B cell (primary cell): ENCODE measurements at regions not wholly inside any gene's neighbourhood (a gene's known extent, or its start where the extent isn't known, plus 50 kb on each side); places are given as distances from the start of the nearest gene placed in this dataset.

Source experiments
- ATAC-seq: fragments of 200-7000 bp; cut with Tn5 transposase; one replicate; pipeline ENCODE4 v1.10.0; 2021; ENCODE audit warnings: low read depth, mild to moderate bottlenecking, moderate number of reproducible peaks, moderate library complexity
- CTCF ChIA-PET: fragments of 350-600 bp; sonication (Branson Sonifier 250); formaldehyde crosslinking; loops from one replicate; lab custom pipeline; 2021; ENCODE audit warnings: antibody characterized with exemption, inconsistent platforms; lab: Charles Lee
- POLR2A ChIA-PET: fragments of 350-600 bp; sonication (Branson Sonifier 250); formaldehyde crosslinking; loops from one replicate; lab custom pipeline; 2021; ENCODE audit warnings: antibody characterized with exemption; lab: Charles Lee
- DNase-seq: peaks from one replicate; pipeline ENCODE4 v3.0.0; 2013
- H2AFZ ChIP-seq: 2 replicates; pipeline ENCODE4 v1.6.1; 2012; ENCODE audit warnings: mild to moderate bottlenecking, low read depth, low read length; ENCODE audit not compliant: insufficient read depth, poor library complexity, severe bottlenecking
- H3K27ac ChIP-seq, 2 donors: 1 replicate in 1 of 2; 2 replicates in 1 of 2; pipeline ENCODE4 v1.5.1; 2012 to 2013; ENCODE audit warnings: low read length in 2 of 2, mild to moderate bottlenecking in 2 of 2, moderate library complexity in 1 of 2
- H3K27me3 ChIP-seq, 4 experiments: fragments of 200-600 bp in 1 of 4; sonication (generic) in 1 of 4; replicated peaks in 1 of 4; 1 replicate in 2 of 4; 2 replicates in 2 of 4; pipeline versions ENCODE4 v1.6.1 to v1.7.0; 2013 to 2016; ENCODE audit warnings: low read length in 3 of 4, mild to moderate bottlenecking in 2 of 4, mixed read lengths in 1 of 4, moderate library complexity in 1 of 4; ENCODE audit not compliant: insufficient read depth in 4 of 4, control insufficient read depth in 3 of 4; ENCODE audit errors: control extremely low read depth in 1 of 4
- H3K36me3 ChIP-seq, 2 experiments: replicated peaks in 1 of 2; 1 replicate in 1 of 2; 2 replicates in 1 of 2; pipeline versions ENCODE4 v1.6.1 to v1.7.1; 2013; ENCODE audit warnings: low read length in 1 of 2; ENCODE audit not compliant: insufficient read depth in 2 of 2, control insufficient read depth in 1 of 2; ENCODE audit errors: control extremely low read depth in 1 of 2, extremely low read depth in 1 of 2
- H3K4me1 ChIP-seq, 2 donors: fragments of 200-600 bp in 1 of 2; sonication (generic) in 1 of 2; 1 replicate in 1 of 2; 2 replicates in 1 of 2; pipeline versions ENCODE4 v1.5.1 to v1.6.1; 2013 to 2017; ENCODE audit warnings: low read length in 2 of 2; ENCODE audit not compliant: control insufficient read depth in 2 of 2, insufficient read depth in 2 of 2
- H3K4me2 ChIP-seq: replicated peaks from 2 replicates; pipeline ENCODE3; 2012; ENCODE audit warnings: mild to moderate bottlenecking, low read depth, low read length; ENCODE audit not compliant: poor library complexity, severe bottlenecking
- H3K4me3 ChIP-seq, 5 experiments: fragments of 200-600 bp in 1 of 5; sonication (generic) in 1 of 5; 1 replicate in 3 of 5; 2 replicates in 2 of 5; pipeline versions ENCODE4 v1.5.1 to v1.7.0; 2011 to 2016; ENCODE audit warnings: low read length in 4 of 5, mild to moderate bottlenecking in 4 of 5, low read depth in 2 of 5, control low read depth in 1 of 5, moderate library complexity in 1 of 5; ENCODE audit not compliant: insufficient read depth in 1 of 5; ENCODE audit errors: control extremely low read depth in 1 of 5, extremely low read depth in 1 of 5
- H3K79me2 ChIP-seq: fragments of 200-600 bp; sonication (generic); one replicate; pipeline ENCODE4 v1.6.0; 2016; ENCODE audit warnings: low read length; ENCODE audit not compliant: control insufficient read depth, insufficient read depth
- H3K9ac ChIP-seq: fragments of 200-600 bp; sonication (generic); 2 replicates; pipeline ENCODE4 v1.6.1; 2017; ENCODE audit warnings: mild to moderate bottlenecking, low read length, moderate library complexity
- H3K9me3 ChIP-seq, 3 donors: one replicate each; pipeline versions ENCODE4 v1.6.1 to v1.7.1; 2013; ENCODE audit warnings: low read length in 2 of 3; ENCODE audit not compliant: control insufficient read depth in 2 of 3, insufficient read depth in 1 of 3; ENCODE audit errors: control extremely low read depth in 1 of 3
- H4K20me1 ChIP-seq: 2 replicates; pipeline ENCODE4 v1.6.0; 2012; ENCODE audit warnings: mild to moderate bottlenecking, low read length; ENCODE audit not compliant: insufficient read depth, control insufficient read depth, poor library complexity, severe bottlenecking
- H3K27ac Mint-ChIP-seq: one replicate; pipeline ENCODE4 v1.8.0; 2021; ENCODE audit warnings: mixed read lengths
- H3K27me3 Mint-ChIP-seq: one replicate; pipeline ENCODE4 v1.8.0; 2021; ENCODE audit warnings: mixed read lengths
- H3K4me1 Mint-ChIP-seq: one replicate; pipeline ENCODE4 v1.8.0; 2021; ENCODE audit warnings: mixed read lengths
- H3K4me3 Mint-ChIP-seq: one replicate; pipeline ENCODE4 v1.8.0; 2021; ENCODE audit warnings: mixed read lengths
- H3K9me3 Mint-ChIP-seq: one replicate; pipeline ENCODE4 v1.8.0; 2022; ENCODE audit warnings: mixed read lengths; ENCODE audit not compliant: insufficient read depth
- CTCF ChIP-seq: fragments of 200-600 bp; IDR thresholded peaks from one replicate; pipeline ENCODE4 v1.8.0; 2022; ENCODE audit warnings: antibody characterized with exemption, mild to moderate bottlenecking
- EZH2 ChIP-seq: IDR thresholded peaks from 2 replicates; pipeline ENCODE4 v1.6.1; 2012; ENCODE audit warnings: borderline replicate concordance, low read depth, mild to moderate bottlenecking, moderate library complexity, low read length; ENCODE audit not compliant: insufficient read depth, poor library complexity, severe bottlenecking
- WGBS: methylation state at CpG from one replicate; pipeline ENCODE4 v1.1.5; 2013; ENCODE audit warnings: missing lambda C conversion rate; ENCODE audit not compliant: insufficient coverage; 5-methylcytosine and 5-hydroxymethylcytosine counted together
- intact Hi-C: fragments of 100-400 bp; cut with micrococcal nuclease; formaldehyde crosslinking; loops from one replicate; pipeline ENCODE4 v1.10.0; 2022

- Histone ChIP-seq H4K20me1 (no peaks in the 10 kb centered on the region), H3K9ac (no peak overlapping the region), H2AFZ (no peak overlapping the region), H3K4me1 (no peaks in the 10 kb centered on the region), H3K36me3 (no peaks in the 10 kb centered on the region), H3K27me3 (no peaks in the 10 kb centered on the region), H3K4me3 (no peak overlapping the region), H3K9me3 (peaks cover 0 to 2% (median 2%) of the 10 kb centered on the region in 3 donors), H3K27ac (no peak overlapping the region), H3K4me2 (no peak overlapping the region), H3K79me2 (no peaks in the 10 kb centered on the region)
- POLR2A ChIA-PET, result no interaction called here
- no peak overlapping the region for H3K4me3 Mint-ChIP-seq
- TF ChIP-seq CTCF, result no peak
- no peak for TF ChIP-seq EZH2
- H3K4me1 Mint-ChIP-seq, result no peaks in the 10 kb centered on the region
- intact Hi-C loops, result no loop called here
- CTCF ChIA-PET, result interaction anchor here (1.1 kb wide), 1 partner anchor 32 kb away, joined by 4 read pairs; no protein-coding TSS in a partner anchor
- peaks cover 12% of the 10 kb centered on the region for H3K27me3 Mint-ChIP-seq
- ATAC-seq (no peak), DNase-seq (no peak)
- 89% methylated on average over 12 of the region's 12 CpGs for WGBS
- H3K27ac Mint-ChIP-seq, result no peak overlapping the region
- no peaks in the 10 kb centered on the region for H3K9me3 Mint-ChIP-seq
Measured at GRCh38 chr1:114250683-114251572, 97.3 kb upstream of the SYT6 start.

- no peak overlapping the region for H3K9ac ChIP-seq
- no peaks in the 10 kb centered on the region for H3K4me1 ChIP-seq
- H3K27ac ChIP-seq, result no peak overlapping the region
- H3K9me3 ChIP-seq, result peaks cover 0 to 2% (median 2%) of the 10 kb centered on the region in 3 donors
- H3K9me3 Mint-ChIP-seq, result no peaks in the 10 kb centered on the region
- no peak overlapping the region for H3K4me2 ChIP-seq
- no peak overlapping the region for H3K4me3 Mint-ChIP-seq
- no peaks in the 10 kb centered on the region for H4K20me1 ChIP-seq
- no peaks in the 10 kb centered on the region for H3K4me1 Mint-ChIP-seq
- ATAC-seq (no peak), DNase-seq (no peak)
- peaks cover 12% of the 10 kb centered on the region for H3K27me3 Mint-ChIP-seq
- H3K27me3 ChIP-seq, result no peaks in the 10 kb centered on the region
- H3K4me3 ChIP-seq, result no peak overlapping the region
- CTCF ChIA-PET, result no interaction called here
- POLR2A ChIA-PET, result no interaction called here
- no peak for TF ChIP-seq CTCF
- TF ChIP-seq EZH2, result no peak
- intact Hi-C loops, result no loop called here
- no peaks in the 10 kb centered on the region for H3K79me2 ChIP-seq
- 91% methylated on average over 10 of the region's 10 CpGs for WGBS
- H3K36me3 ChIP-seq, result no peaks in the 10 kb centered on the region
- H3K27ac Mint-ChIP-seq, result no peak overlapping the region
- H2AFZ ChIP-seq, result no peak overlapping the region
Measured at GRCh38 chr1:114249691-114250090, 96.0 kb upstream of the SYT6 start.
